ENCODE measurements at regions not wholly inside any gene's neighbourhood (a gene's known extent, or its start where the extent isn't known, plus 50 kb on each side); places are given as distances from the start of the nearest gene placed in this dataset.

GRCh38 chr6:137665342-137665934, 171.2 kb upstream of the OLIG3 start:
- Histone ChIP-seq H3K56ac (replicated peaks; ENCODE audit: insufficient read length, low read depth, low read length) (no peak overlapping the region), H2BK12ac (ENCODE audit: low read depth, low read length) (no peak overlapping the region), H3K27ac (ENCODE audit: low read depth, low read length) (no peak overlapping the region), H4K91ac (replicated peaks; ENCODE audit: insufficient read length, low read length) (no peak overlapping the region), H2BK5ac (ENCODE audit: low read depth, low read length) (no peak overlapping the region), H3K4me1 (replicated peaks in 1 of 4; ENCODE audit: control insufficient read depth in 3 of 4, insufficient read depth in 4 of 4, low read length in 3 of 4) (no peaks in the 10 kb centered on the region), H3K4ac (replicated peaks; ENCODE audit: insufficient read length, low read depth, low read length) (no peak overlapping the region), H3K27me3 (replicated peaks in 1 of 4; ENCODE audit: control insufficient read depth in 3 of 4, extremely low read depth in 1 of 4, insufficient read depth in 3 of 4, low read length in 3 of 4) (no peaks in the 10 kb centered on the region), H3K4me2 (ENCODE audit: insufficient read depth in 1 of 2, low read depth in 2 of 2, low read length in 2 of 2) (no peak overlapping the region), H3K18ac (ENCODE audit: extremely low read depth, low read length) (no peak overlapping the region), H3K14ac (ENCODE audit: insufficient read length) (no peak overlapping the region), H3K9ac (replicated peaks in 1 of 4; ENCODE audit: extremely low read depth in 1 of 4, low read depth in 3 of 4, low read length in 3 of 4) (no peak overlapping the region), H4K8ac (ENCODE audit: extremely low read depth, insufficient read depth, low read length) (no peak overlapping the region), H2BK120ac (replicated peaks; ENCODE audit: low read depth, low read length) (no peak overlapping the region), H3K23ac (ENCODE audit: insufficient read length) (no peak overlapping the region), H3K9me3 (ENCODE audit: insufficient read depth in 2 of 2, low read depth in 1 of 2, low read length in 1 of 2) (no peaks in the 10 kb centered on the region), H4K5ac (ENCODE audit: insufficient read length, low read depth, low read length) (no peak overlapping the region), H2BK20ac (ENCODE audit: low read length) (no peak overlapping the region), H3K23me2 (ENCODE audit: low read depth, low read length) (no peaks in the 10 kb centered on the region), H3K79me2 (ENCODE audit: control insufficient read depth in 1 of 2, insufficient read depth in 2 of 2, low read length in 2 of 2) (no peaks in the 10 kb centered on the region), H3K4me3 (ENCODE audit: extremely low read depth in 1 of 4, insufficient read depth in 2 of 4, low read depth in 3 of 4, low read length in 4 of 4) (no peak overlapping the region), H2AFZ (ENCODE audit: low read length) (no peak overlapping the region), H3K79me1 (ENCODE audit: low read depth, low read length) (no peaks in the 10 kb centered on the region), H3K36me3 (ENCODE audit: control insufficient read depth in 2 of 4, insufficient read depth in 4 of 4, low read length in 3 of 4) (no peaks in the 10 kb centered on the region), H2BK15ac (ENCODE audit: low read length) (no peak overlapping the region), H2AK5ac (ENCODE audit: low read depth, low read length) (no peak overlapping the region), H4K20me1 (replicated peaks in 1 of 2; ENCODE audit: control insufficient read depth in 1 of 2, insufficient read depth in 2 of 2, low read length in 2 of 2) (no peaks in the 10 kb centered on the region)
- no peak for DNase-seq (ENCODE audit: low read depth in 1 of 2, low spot score in 2 of 2)
- ChIA-PET POLR2A (ENCODE audit: partially characterized antibody) (no interaction called here), CTCF (ENCODE audit: partially characterized antibody) (interaction anchor here (0.6 to 1.4 kb wide), 7 partner anchors 9 to 652 kb away, joined by 3 to 5 read pairs (median 3); no protein-coding TSS in a partner anchor)
- no peak for FAIRE-seq
- WGBS, 2 experiments (ENCODE audit: extremely low coverage in 1 of 2, insufficient coverage in 1 of 2, insufficient read length in 1 of 2, insufficient replicate concordance in 2 of 2, low coverage in 1 of 2, low lambda C conversion rate in 2 of 2, missing lambda C conversion rate in 1 of 2): 91% methylated on average over 6 of the region's 6 CpGs; no CpG with 5 or more reads in 1 of the 2 experiments
- no peak for TF ChIP-seq SP2 (IDR thresholded peaks at IDR 0.05; ENCODE audit: low read length)
- TF ChIP-seq POU5F1 (IDR thresholded peaks at IDR 0.05; ENCODE audit: low read depth, low read length): no peak
- TF ChIP-seq JUND (IDR thresholded peaks at IDR 0.05; ENCODE audit: low read length): no peak
- no peak for TF ChIP-seq ASH2L (IDR thresholded peaks at IDR 0.05; ENCODE audit: low read length)

All from H1 (cell line).